ENCODE measurements at regions not wholly inside any gene's neighbourhood (a gene's known extent, or its start where the extent isn't known, plus 50 kb on each side); places are given as distances from the start of the nearest gene placed in this dataset.

- DNase-seq (no peak), ATAC-seq (no peak)
- Histone ChIP-seq H3K4me1 (no peaks in the 10 kb centered on the region), H3K36me3 (ENCODE audit: insufficient read depth in 1 of 2, low read depth in 1 of 2) (no peaks in the 10 kb centered on the region), H3K27ac (no peak overlapping the region), H3K9me3 (no peaks in the 10 kb centered on the region), H3K27me3 (ENCODE audit: insufficient read depth in 3 of 3, low read length in 2 of 3) (no peaks in the 10 kb centered on the region), H3K4me3 (no peak overlapping the region)
- 85 to 88% (median 86%) methylated on average over 4 of the region's 4 CpGs for WGBS, 3 donors
- TF ChIP-seq CTCF (IDR thresholded peaks at IDR 0.05), result no peak
- intact Hi-C loops (cut with DNase I), result no loop called here
Measured at GRCh38 chr6:105567140-105567539, 164.3 kb upstream of the PREP start.

GRCh38 chr6:105566503-105566902, 163.6 kb upstream of the PREP start:
- ATAC-seq, result no peak
- no peak for TF ChIP-seq CTCF (IDR thresholded peaks at IDR 0.05)
- Histone ChIP-seq H3K27ac (no peak overlapping the region), H3K9me3 (no peaks in the 10 kb centered on the region), H3K27me3 (ENCODE audit: insufficient read depth in 3 of 3, low read length in 2 of 3) (no peaks in the 10 kb centered on the region), H3K4me1 (no peaks in the 10 kb centered on the region), H3K4me3 (no peak overlapping the region), H3K36me3 (ENCODE audit: insufficient read depth in 1 of 2, low read depth in 1 of 2) (no peaks in the 10 kb centered on the region)
- DNase-seq, result no peak
- WGBS, 3 donors, result 83 to 87% (median 85%) methylated on average over 6 of the region's 6 CpGs
- intact Hi-C loops (cut with DNase I), result no loop called here

GRCh38 chr6:105564121-105564902, 161.4 kb upstream of the PREP start:
- Histone ChIP-seq H3K9me3 (no peaks in the 10 kb centered on the region), H3K4me3 (no peak overlapping the region), H3K27me3 (ENCODE audit: insufficient read depth in 3 of 3, low read length in 2 of 3) (no peaks in the 10 kb centered on the region), H3K27ac (no peak overlapping the region), H3K4me1 (no peaks in the 10 kb centered on the region), H3K36me3 (ENCODE audit: insufficient read depth in 1 of 2, low read depth in 1 of 2) (no peaks in the 10 kb centered on the region)
- no peak for TF ChIP-seq CTCF (IDR thresholded peaks at IDR 0.05)
- ATAC-seq, result no peak
- intact Hi-C loops (cut with DNase I), result no loop called here
- 87 to 90% (median 90%) methylated on average over 6 of the region's 6 CpGs for WGBS, 3 donors
- DNase-seq, result no peak

- no peaks in the 10 kb centered on the region for H3K9me3 ChIP-seq
- WGBS, 3 donors, result 67 to 74% (median 70%) methylated on average over 1 of the region's 1 CpG
- DNase-seq (no peak), ATAC-seq (no peak)
- H3K27ac ChIP-seq, result no peak overlapping the region
- no peaks in the 10 kb centered on the region for H3K4me1 ChIP-seq
- H3K4me3 ChIP-seq, result no peak overlapping the region
- no peaks in the 10 kb centered on the region for H3K27me3 ChIP-seq (ENCODE audit: insufficient read depth in 3 of 3, low read length in 2 of 3)
- H3K36me3 ChIP-seq (ENCODE audit: insufficient read depth in 1 of 2, low read depth in 1 of 2), result no peaks in the 10 kb centered on the region
- intact Hi-C loops (cut with DNase I), result no loop called here
- no peak for TF ChIP-seq CTCF (IDR thresholded peaks at IDR 0.05)
Measured at GRCh38 chr6:105562027-105562426, 159.1 kb upstream of the PREP start.

GRCh38 chr6:105561486-105561885, 158.6 kb upstream of the PREP start:
- Histone ChIP-seq H3K9me3 (no peaks in the 10 kb centered on the region), H3K4me1 (no peaks in the 10 kb centered on the region), H3K36me3 (ENCODE audit: insufficient read depth in 1 of 2, low read depth in 1 of 2) (no peaks in the 10 kb centered on the region), H3K4me3 (no peak overlapping the region), H3K27ac (no peak overlapping the region), H3K27me3 (ENCODE audit: insufficient read depth in 3 of 3, low read length in 2 of 3) (no peaks in the 10 kb centered on the region)
- intact Hi-C loops (cut with DNase I), result no loop called here
- ATAC-seq (no peak), DNase-seq (no peak)
- TF ChIP-seq CTCF (IDR thresholded peaks at IDR 0.05), result no peak

All from psoas muscle (tissue), 7 donors.